HCT116 (cell line): ENCODE measurements at regions not wholly inside any gene's neighbourhood (a gene's known extent, or its start where the extent isn't known, plus 50 kb on each side); places are given as distances from the start of the nearest gene placed in this dataset.
A peak's percentile ranks its signal among the peaks of the same experiment; 100 is the strongest.

Experiments used
- ATAC-seq: fragments of 200-7000 bp; cut with Tn5 transposase; 2 replicates; pipeline ENCODE4 v1.9.1; 2020; ENCODE audit warnings: mild to moderate bottlenecking, moderate library complexity
- BruUV-seq: library from RNA; stranded (reverse); fragments of 400-500 nt; replicated peaks from 2 replicates; lab custom pipeline; 2021; lab: Mats Ljungman, UMichigan
- CTCF ChIA-PET: fragments of 300-600 bp; sonication (Branson Sonifier 250); formaldehyde crosslinking; loops from one replicate; lab custom pipeline; 2021; ENCODE audit warnings: antibody characterized with exemption; lab: Charles Lee
- POLR2A ChIA-PET: fragments of 300-600, 350-600 bp; sonication (Branson Sonifier 250); formaldehyde crosslinking; loops from one replicate; lab custom pipeline; 2021; ENCODE audit warnings: antibody characterized with exemption; lab: Charles Lee
- RAD21 ChIA-PET, 2 experiments: fragments of 300-600 bp; sonication (Branson Sonifier 250); formaldehyde crosslinking; loops; one replicate each; lab custom pipeline; 2023; ENCODE audit warnings: low total read pairs in 2 of 2; ENCODE audit not compliant: uncharacterized antibody in 2 of 2, unreplicated experiment in 2 of 2, low non-redundant PET in 1 of 2; lab: Charles Lee
- DNase-seq: peaks from one replicate; pipeline ENCODE4 v3.0.0-alpha.2; 2010; ENCODE audit warnings: low read depth, low spot score
- H2AFZ ChIP-seq: fragments of 200-600 bp; shearing (Covaris generic), sonication (generic); 2 replicates; pipeline ENCODE4 v1.6.1; 2017; ENCODE audit warnings: low read depth, mixed run types, mixed read lengths, antibody characterized with exemption, low read length; ENCODE audit not compliant: poor library complexity, severe bottlenecking
- H3K27ac ChIP-seq: 2 replicates; pipeline ENCODE4 v1.5.1; 2012; ENCODE audit warnings: low read depth, low read length
- H3K27me3 ChIP-seq: fragments of 200-600 bp; sonication (generic); 2 replicates; pipeline ENCODE4 v1.6.1; 2016; ENCODE audit warnings: mixed run types, low read length, mixed read lengths; ENCODE audit not compliant: insufficient read depth
- H3K36me3 ChIP-seq, 2 experiments: fragments of 200-500 bp in 1 of 2; fragments of 200-600 bp in 1 of 2; sonication (Bioruptor generic) in 1 of 2; sonication (generic) in 1 of 2; 2 replicates each; pipeline versions ENCODE4 v1.5.1 to v1.6.1; 2014 to 2016; ENCODE audit warnings: low read length in 2 of 2, inconsistent platforms in 1 of 2, mixed read lengths in 1 of 2, mixed run types in 1 of 2; ENCODE audit not compliant: insufficient read depth in 2 of 2, control insufficient read depth in 1 of 2
- H3K4me1 ChIP-seq, 2 experiments: fragments of 200-600 bp in 1 of 2; sonication (generic) in 1 of 2; 2 replicates each; pipeline versions ENCODE4 v1.5.1 to v1.6.1; 2012 to 2017; ENCODE audit warnings: low read length in 2 of 2, inconsistent platforms in 1 of 2, mild to moderate bottlenecking in 1 of 2, mixed read lengths in 1 of 2, mixed run types in 1 of 2, moderate library complexity in 1 of 2; ENCODE audit not compliant: insufficient read depth in 2 of 2, control insufficient read depth in 1 of 2
- H3K4me2 ChIP-seq: fragments of 200-600 bp; sonication (generic); 2 replicates; pipeline ENCODE4 v1.6.1; 2017; ENCODE audit warnings: mixed run types, low read length, mixed read lengths
- H3K4me3 ChIP-seq, 2 experiments: fragments of 200-600 bp in 1 of 2; sonication (generic) in 1 of 2; replicated peaks in 1 of 2; 2 replicates each; pipeline ENCODE4 v1.5.1; 2011 to 2016; ENCODE audit warnings: low read length in 2 of 2, control low read depth in 1 of 2, low read depth in 1 of 2, mild to moderate bottlenecking in 1 of 2, mixed read lengths in 1 of 2, mixed run types in 1 of 2
- H3K79me2 ChIP-seq: fragments of 200-600 bp; sonication (generic); 2 replicates; pipeline ENCODE4 v1.6.1; 2017; ENCODE audit warnings: mild to moderate bottlenecking, mixed run types, low read length, moderate library complexity, mixed read lengths; ENCODE audit not compliant: insufficient read depth
- H3K9ac ChIP-seq: fragments of 200-600 bp; sonication (generic); 2 replicates; pipeline ENCODE4 v1.6.1; 2016; ENCODE audit warnings: low read length, mixed read lengths
- H3K9me2 ChIP-seq: fragments of 200-600 bp; sonication (generic), shearing (Covaris generic); 2 replicates; pipeline ENCODE4 v1.6.1; 2017; ENCODE audit warnings: mixed run types, mild to moderate bottlenecking, moderate library complexity; ENCODE audit not compliant: insufficient read depth
- H3K9me3 ChIP-seq, 2 experiments: fragments of 200-500 bp in 1 of 2; fragments of 200-600 bp in 1 of 2; sonication (Bioruptor generic) in 1 of 2; sonication (generic) in 1 of 2; 2 replicates each; pipeline ENCODE4 v1.6.1; 2014 to 2017; ENCODE audit warnings: low read length in 2 of 2, mixed read lengths in 2 of 2, inconsistent platforms in 1 of 2, low read depth in 1 of 2, mild to moderate bottlenecking in 1 of 2, mixed run types in 1 of 2, moderate library complexity in 1 of 2; ENCODE audit not compliant: control insufficient read depth in 1 of 2, insufficient read depth in 1 of 2
- H4K20me1 ChIP-seq: fragments of 200-600 bp; sonication (generic), shearing (Covaris generic); 2 replicates; pipeline ENCODE4 v1.6.1; 2017; ENCODE audit warnings: mixed run types, mild to moderate bottlenecking, moderate library complexity; ENCODE audit not compliant: insufficient read depth
- CBX3 ChIP-seq: IDR thresholded peaks from 2 replicates; pipeline ENCODE4 v1.6.1; 2012; ENCODE audit warnings: low read depth
- EGR1 ChIP-seq: IDR thresholded peaks from 2 replicates; pipeline ENCODE4 v1.6.1; 2012; ENCODE audit warnings: low read depth
- ELF1 ChIP-seq: IDR thresholded peaks from 2 replicates; pipeline ENCODE4 v1.6.1; 2012; ENCODE audit warnings: low read depth, borderline replicate concordance
- EZH2phosphoT487 ChIP-seq: fragments of 200-600 bp; IDR thresholded peaks from 2 replicates; pipeline ENCODE4 v1.6.1; 2018; ENCODE audit warnings: antibody characterized with exemption, borderline replicate concordance
- FOSL1 ChIP-seq: IDR thresholded peaks from 2 replicates; pipeline ENCODE4 v1.6.1; 2012; ENCODE audit warnings: low read depth
- JUND ChIP-seq: IDR thresholded peaks from 2 replicates; pipeline ENCODE4 v1.6.1; 2012
- RAD21 ChIP-seq: IDR thresholded peaks from 2 replicates; pipeline ENCODE4 v1.6.1; 2012; ENCODE audit warnings: low read depth, mild to moderate bottlenecking
- SIN3A ChIP-seq: IDR thresholded peaks from 2 replicates; pipeline ENCODE4 v1.6.1; 2012; ENCODE audit warnings: low read depth
- SP1 ChIP-seq: IDR thresholded peaks from 2 replicates; pipeline ENCODE4 v1.6.1; 2012; ENCODE audit warnings: low read depth
- SRF ChIP-seq: IDR thresholded peaks from 2 replicates; pipeline ENCODE4 v1.6.1; 2012; ENCODE audit warnings: low read depth
- TCF7L2 ChIP-seq: IDR thresholded peaks from 2 replicates; pipeline ENCODE4 v1.7.0; 2011; ENCODE audit warnings: borderline replicate concordance, inconsistent platforms; ENCODE audit not compliant: insufficient read depth, insufficient read length; ENCODE audit errors: extremely low read depth
- YY1 ChIP-seq: IDR thresholded peaks from 2 replicates; pipeline ENCODE4 v1.6.1; 2011; ENCODE audit warnings: low read length, low read depth, moderate library complexity, mild to moderate bottlenecking; ENCODE audit not compliant: insufficient replicate concordance; ENCODE audit errors: extremely low read depth
- ZNF274 ChIP-seq: fragments of 200-500 bp; sonication (Bioruptor generic); IDR thresholded peaks from 2 replicates; pipeline ENCODE4 v1.6.1; 2014; ENCODE audit warnings: mild to moderate bottlenecking, low read depth, low read length, inconsistent platforms
- intact Hi-C: fragments of 100-400 bp; cut with micrococcal nuclease; formaldehyde crosslinking; loops from 2 replicates; pipeline ENCODE4 v1.10.0; 2022
- TF ChIP-seq, protein P1 (sequence below), 3 experiments: fragments of 200-600 bp in 1 of 3; sonication (generic) in 1 of 3; IDR thresholded peaks in 2 of 3; conservative IDR thresholded peaks in 1 of 3; 2 replicates each; pipeline ENCODE4 v1.5.1; 2012 to 2017; ENCODE audit warnings: low read depth in 2 of 3, low read length in 2 of 3, antibody characterized with exemption in 1 of 3, borderline replicate concordance in 1 of 3, control low read depth in 1 of 3, mild to moderate bottlenecking in 1 of 3, mixed read lengths in 1 of 3, mixed run types in 1 of 3, moderate library complexity in 1 of 3; ENCODE audit not compliant: insufficient read depth in 1 of 3
- TF ChIP-seq, protein P2 (sequence below): IDR thresholded peaks from 2 replicates; pipeline ENCODE4 v1.6.1; 2012
- TF ChIP-seq, protein P3 (sequence below): IDR thresholded peaks from 2 replicates; pipeline ENCODE4 v1.6.1; 2012

DNA sequence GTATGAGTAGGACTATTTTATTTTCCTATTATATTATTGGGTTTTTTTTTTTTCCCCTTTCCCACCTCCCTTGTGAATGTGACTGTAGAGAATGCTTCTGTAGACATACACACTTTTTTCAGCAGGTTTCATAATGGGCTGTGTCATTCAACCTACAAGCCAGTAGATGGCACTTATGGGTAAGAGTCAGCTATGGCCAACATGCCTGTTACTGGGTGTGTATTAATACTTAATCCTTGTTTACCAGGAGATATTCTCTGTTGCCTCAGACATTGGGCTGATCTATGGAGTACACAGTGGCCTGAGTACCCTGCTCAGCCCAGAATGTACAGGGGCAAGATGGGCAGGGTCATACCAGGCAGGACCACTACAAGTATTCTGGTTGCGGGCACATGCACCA lies 382.5 kb downstream of the EPHA7 start:
- no peak overlapping the region for H3K27ac ChIP-seq
- intact Hi-C loops, result no loop called here
- POLR2A ChIA-PET, result no interaction called here
- no peak overlapping the region for H3K9ac ChIP-seq
- no peaks in the 10 kb centered on the region for H3K9me2 ChIP-seq
- no peak for ATAC-seq
- RAD21 ChIA-PET, result no interaction called here
- no TSS peak for BruUV-seq
- no peaks in the 10 kb centered on the region for H4K20me1 ChIP-seq
- H3K79me2 ChIP-seq, result no peaks in the 10 kb centered on the region
- no peak overlapping the region for H3K4me2 ChIP-seq
- no peak overlapping the region for H3K4me3 ChIP-seq
- CTCF ChIA-PET, result no interaction called here
- DNase-seq, result no peak
- H3K4me1 ChIP-seq, result no peaks in the 10 kb centered on the region
- peaks cover 0 to 18% of the 10 kb centered on the region in 2 experiments; a peak in 2 of 4 replicates for H3K9me3 ChIP-seq
- H3K27me3 ChIP-seq, result no peaks in the 10 kb centered on the region
- no peak for TF ChIP-seq SRF
- TF ChIP-seq, protein P1, sequence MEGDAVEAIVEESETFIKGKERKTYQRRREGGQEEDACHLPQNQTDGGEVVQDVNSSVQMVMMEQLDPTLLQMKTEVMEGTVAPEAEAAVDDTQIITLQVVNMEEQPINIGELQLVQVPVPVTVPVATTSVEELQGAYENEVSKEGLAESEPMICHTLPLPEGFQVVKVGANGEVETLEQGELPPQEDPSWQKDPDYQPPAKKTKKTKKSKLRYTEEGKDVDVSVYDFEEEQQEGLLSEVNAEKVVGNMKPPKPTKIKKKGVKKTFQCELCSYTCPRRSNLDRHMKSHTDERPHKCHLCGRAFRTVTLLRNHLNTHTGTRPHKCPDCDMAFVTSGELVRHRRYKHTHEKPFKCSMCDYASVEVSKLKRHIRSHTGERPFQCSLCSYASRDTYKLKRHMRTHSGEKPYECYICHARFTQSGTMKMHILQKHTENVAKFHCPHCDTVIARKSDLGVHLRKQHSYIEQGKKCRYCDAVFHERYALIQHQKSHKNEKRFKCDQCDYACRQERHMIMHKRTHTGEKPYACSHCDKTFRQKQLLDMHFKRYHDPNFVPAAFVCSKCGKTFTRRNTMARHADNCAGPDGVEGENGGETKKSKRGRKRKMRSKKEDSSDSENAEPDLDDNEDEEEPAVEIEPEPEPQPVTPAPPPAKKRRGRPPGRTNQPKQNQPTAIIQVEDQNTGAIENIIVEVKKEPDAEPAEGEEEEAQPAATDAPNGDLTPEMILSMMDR (IDR thresholded peaks at IDR 0.05 in 2 of 3, conservative IDR thresholded peaks at IDR 0.05 in 1 of 3; ENCODE audit: borderline replicate concordance in 1 of 3, insufficient read depth in 1 of 3, low read depth in 2 of 3, low read length in 2 of 3), result peak in 1 of 3 experiments; percentile 9; a peak in 1 of 6 replicates
- TF ChIP-seq, all 23 proteins: peak for 1
- no peaks in the 10 kb centered on the region for H3K36me3 ChIP-seq
- no peak overlapping the region for H2AFZ ChIP-seq

DNA sequence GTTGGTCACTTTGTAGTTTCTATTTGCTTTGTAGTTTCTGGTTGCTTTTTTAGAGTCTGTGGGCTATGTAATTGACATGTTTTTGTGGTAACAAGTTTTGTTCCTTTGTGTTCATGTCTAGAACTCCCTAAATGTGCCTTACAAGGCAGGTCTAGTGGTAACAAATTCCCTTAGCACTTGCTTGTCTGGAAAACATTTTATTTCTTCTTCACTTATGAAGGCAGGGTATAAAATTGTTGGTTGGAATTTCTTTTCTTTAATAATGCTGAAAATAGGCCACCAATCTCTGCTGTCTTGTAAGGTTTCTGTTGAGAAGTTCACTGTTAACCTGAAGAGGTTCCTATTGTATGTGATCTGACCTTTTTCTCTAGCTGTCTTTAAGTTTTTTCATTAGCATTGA lies 383.6 kb downstream of the EPHA7 start:
- no TSS peak for BruUV-seq
- CTCF ChIA-PET, result no interaction called here

More for the DNA sequence above, 383.6 kb downstream of the EPHA7 start:
- no peak overlapping the region for H3K4me2 ChIP-seq
- ATAC-seq (no peak), DNase-seq (no peak)
- H3K9me3 ChIP-seq, result peaks cover 8 to 16% of the 10 kb centered on the region in 2 experiments; a peak in 2 of 4 replicates
- intact Hi-C loops, result no loop called here
- RAD21 ChIA-PET, result no interaction called here
- H3K27me3 ChIP-seq, result no peaks in the 10 kb centered on the region
- H4K20me1 ChIP-seq, result no peaks in the 10 kb centered on the region
- no peak overlapping the region for H3K27ac ChIP-seq
- H3K9me2 ChIP-seq, result no peaks in the 10 kb centered on the region
- H3K36me3 ChIP-seq, result no peaks in the 10 kb centered on the region
- H3K9ac ChIP-seq, result no peak overlapping the region
- H2AFZ ChIP-seq, result no peak overlapping the region
- H3K4me3 ChIP-seq, result no peak overlapping the region
- TF ChIP-seq EGR1 (no peak), EZH2phosphoT487 (no peak), FOSL1 (no peak), SIN3A (no peak), YY1 (no peak), ZNF274 (no peak), SRF (no peak), TCF7L2 (no peak), ELF1 (no peak), SP1 (no peak), CBX3 (no peak), RAD21 (no peak), JUND (no peak)
- TF ChIP-seq, protein P2, sequence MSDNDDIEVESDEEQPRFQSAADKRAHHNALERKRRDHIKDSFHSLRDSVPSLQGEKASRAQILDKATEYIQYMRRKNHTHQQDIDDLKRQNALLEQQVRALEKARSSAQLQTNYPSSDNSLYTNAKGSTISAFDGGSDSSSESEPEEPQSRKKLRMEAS, result no peak
- TF ChIP-seq, protein P3, sequence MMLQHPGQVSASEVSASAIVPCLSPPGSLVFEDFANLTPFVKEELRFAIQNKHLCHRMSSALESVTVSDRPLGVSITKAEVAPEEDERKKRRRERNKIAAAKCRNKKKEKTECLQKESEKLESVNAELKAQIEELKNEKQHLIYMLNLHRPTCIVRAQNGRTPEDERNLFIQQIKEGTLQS, result no peak
- H3K79me2 ChIP-seq, result no peaks in the 10 kb centered on the region
- H3K4me1 ChIP-seq, result no peaks in the 10 kb centered on the region
- POLR2A ChIA-PET, result no interaction called here
